Lower leg skin (tissue), 3 donors: ENCODE measurements at regions not wholly inside any gene's neighbourhood (a gene's known extent, or its start where the extent isn't known, plus 50 kb on each side); places are given as distances from the start of the nearest gene placed in this dataset.
"Not testable (repeated sequence)": the region's sequence is repeated elsewhere in the genome, so short reads cannot be mapped to it uniquely, and the experiment has no call there.

Experiments used
- CTCF ChIP-seq, 3 donors: fragments of 450-650 bp; IDR thresholded peaks; one replicate each; pipeline ENCODE4 v1.5.1; 2016; ENCODE audit warnings: antibody characterized with exemption in 3 of 3, mild to moderate bottlenecking in 3 of 3, moderate library complexity in 2 of 3
- POLR2A ChIP-seq, 2 donors: fragments of 450-650 bp; IDR thresholded peaks; one replicate each; pipeline ENCODE4 v1.6.1; 2016 to 2017; ENCODE audit warnings: antibody characterized with exemption in 2 of 2, mild to moderate bottlenecking in 1 of 2, moderate library complexity in 1 of 2

GRCh38 chr9:61460860-61461259 is 271.0 kb downstream of the SPATA31A7 start:
- not testable (repeated sequence) for TF ChIP-seq CTCF, POLR2A (IDR thresholded peaks at IDR 0.05)
